ENCODE measurements at regions not wholly inside any gene's neighbourhood (a gene's known extent, or its start where the extent isn't known, plus 50 kb on each side); places are given as distances from the start of the nearest gene placed in this dataset.

- no peaks in the 10 kb centered on the region for H3K36me3 ChIP-seq
- no peaks in the 10 kb centered on the region for H3K4me1 ChIP-seq
- no peaks in the 10 kb centered on the region for H3K27me3 ChIP-seq
- DNase-seq: peak; percentile 53
- TF ChIP-seq CTCF (IDR thresholded peaks at IDR 0.05): peak; percentile 48
- no peak overlapping the region for H3K27ac ChIP-seq
- peak overlapping the region in 1 of 2 donors; percentile 61 for H3K9ac ChIP-seq (ENCODE audit: low read depth in 2 of 2, low read length in 2 of 2)
- intact Hi-C loops (cut with DNase I): loop anchor here (2.0 to 10.0 kb wide), 2 partner anchors 206 to 734 kb away; no protein-coding TSS in a partner anchor
- H3K4me3 ChIP-seq: no peak overlapping the region
- H3K9me3 ChIP-seq: no peaks in the 10 kb centered on the region
Observed at GRCh38 chr6:168150551-168151320, 71.7 kb upstream of the FRMD1 start.

- no peak for DNase-seq
- no peaks in the 10 kb centered on the region for H3K27me3 ChIP-seq
Observed at GRCh38 chr6:168149015-168149414, 70.0 kb upstream of the FRMD1 start.

GRCh38 chr6:168148231-168148849, 69.3 kb upstream of the FRMD1 start:
- no peak overlapping the region for H3K4me3 ChIP-seq
- no peak for DNase-seq
- H3K27me3 ChIP-seq: no peaks in the 10 kb centered on the region
- intact Hi-C loops (cut with DNase I): no loop called here
- no peaks in the 10 kb centered on the region for H3K36me3 ChIP-seq
- no peaks in the 10 kb centered on the region for H3K4me1 ChIP-seq
- no peak for TF ChIP-seq CTCF (IDR thresholded peaks at IDR 0.05)
- no peaks in the 10 kb centered on the region for H3K9me3 ChIP-seq
- H3K27ac ChIP-seq: no peak overlapping the region
- no peak overlapping the region for H3K9ac ChIP-seq (ENCODE audit: low read depth in 2 of 2, low read length in 2 of 2)

More at GRCh38 chr6:168149015-168149414, 70.0 kb upstream of the FRMD1 start:
- H3K9me3 ChIP-seq: no peaks in the 10 kb centered on the region
- no peak overlapping the region for H3K27ac ChIP-seq
- H3K4me3 ChIP-seq: no peak overlapping the region
- H3K4me1 ChIP-seq: no peaks in the 10 kb centered on the region
- no peaks in the 10 kb centered on the region for H3K36me3 ChIP-seq
- no peak for TF ChIP-seq CTCF (IDR thresholded peaks at IDR 0.05)
- no peak overlapping the region for H3K9ac ChIP-seq (ENCODE audit: low read depth in 2 of 2, low read length in 2 of 2)
- intact Hi-C loops (cut with DNase I): no loop called here

- no peak overlapping the region for H3K4me3 ChIP-seq
- TF ChIP-seq CTCF (IDR thresholded peaks at IDR 0.05): no peak
- no peaks in the 10 kb centered on the region for H3K9me3 ChIP-seq
- intact Hi-C loops (cut with DNase I): no loop called here
- DNase-seq: peak; percentile 28
- no peaks in the 10 kb centered on the region for H3K27me3 ChIP-seq
- no peaks in the 10 kb centered on the region for H3K4me1 ChIP-seq
- H3K36me3 ChIP-seq: no peaks in the 10 kb centered on the region
- no peak overlapping the region for H3K9ac ChIP-seq (ENCODE audit: low read depth in 2 of 2, low read length in 2 of 2)
- H3K27ac ChIP-seq: no peak overlapping the region
Observed at GRCh38 chr6:168147205-168147738, 68.3 kb upstream of the FRMD1 start.

- Histone ChIP-seq H3K36me3 (no peaks in the 10 kb centered on the region), H3K27ac (no peak overlapping the region), H3K4me3 (no peak overlapping the region), H3K4me1 (no peaks in the 10 kb centered on the region), H3K9ac (ENCODE audit: low read depth in 2 of 2, low read length in 2 of 2) (no peak overlapping the region), H3K9me3 (no peaks in the 10 kb centered on the region), H3K27me3 (no peaks in the 10 kb centered on the region)
- intact Hi-C loops (cut with DNase I): no loop called here
- TF ChIP-seq CTCF (IDR thresholded peaks at IDR 0.05): no peak
- DNase-seq: peak; percentile 13
Observed at GRCh38 chr6:168145747-168146596, 67.0 kb upstream of the FRMD1 start.
